Ishikawa (cell line): ENCODE measurements at regions not wholly inside any gene's neighbourhood (a gene's known extent, or its start where the extent isn't known, plus 50 kb on each side); places are given as distances from the start of the nearest gene placed in this dataset.

Experiments used
- CEBPB ChIP-seq: IDR thresholded peaks from 2 replicates; pipeline ENCODE4 v1.6.1; 2012
- CREB1 ChIP-seq: IDR thresholded peaks from 2 replicates; pipeline ENCODE4 v1.6.1; 2012; ENCODE audit warnings: low read depth
- EGR1 ChIP-seq: IDR thresholded peaks from 2 replicates; pipeline ENCODE4 v1.6.1; 2012
- EP300 ChIP-seq: IDR thresholded peaks from 2 replicates; pipeline ENCODE4 v1.6.1; 2012; ENCODE audit warnings: borderline replicate concordance
- FOXM1 ChIP-seq: IDR thresholded peaks from 2 replicates; pipeline ENCODE4 v1.6.1; 2012; ENCODE audit warnings: low read depth, borderline replicate concordance
- MAX ChIP-seq: IDR thresholded peaks from 2 replicates; pipeline ENCODE4 v1.6.1; 2012
- NFIC ChIP-seq: IDR thresholded peaks from 2 replicates; pipeline ENCODE4 v1.6.1; 2012
- RAD21 ChIP-seq: IDR thresholded peaks from 2 replicates; pipeline ENCODE4 v1.6.1; 2012; ENCODE audit warnings: low read depth
- REST ChIP-seq: IDR thresholded peaks from 2 replicates; pipeline ENCODE4 v1.6.1; 2012; ENCODE audit warnings: low read depth, mild to moderate bottlenecking
- TAF1 ChIP-seq: IDR thresholded peaks from 2 replicates; pipeline ENCODE4 v1.6.1; 2012; ENCODE audit warnings: low read depth, mild to moderate bottlenecking
- TCF12 ChIP-seq: IDR thresholded peaks from 2 replicates; pipeline ENCODE4 v1.6.1; 2012; ENCODE audit warnings: low read depth
- TEAD4 ChIP-seq: IDR thresholded peaks from 2 replicates; pipeline ENCODE4 v1.6.1; 2012
- USF1 ChIP-seq: IDR thresholded peaks from 2 replicates; pipeline ENCODE4 v1.6.1; 2012
- YY1 ChIP-seq: IDR thresholded peaks from 2 replicates; pipeline ENCODE4 v1.6.1; 2012; ENCODE audit warnings: low read depth
- ZBTB7A ChIP-seq: IDR thresholded peaks from 2 replicates; pipeline ENCODE4 v1.6.1; 2012; ENCODE audit warnings: low read depth

- TF ChIP-seq FOXM1, result no peak
- no peak for TF ChIP-seq CREB1
- no peak for TF ChIP-seq RAD21
- no peak for TF ChIP-seq CEBPB
- no peak for TF ChIP-seq USF1
- no peak for TF ChIP-seq MAX
- no peak for TF ChIP-seq NFIC
- TF ChIP-seq TEAD4, result no peak
- TF ChIP-seq TAF1, result no peak
- TF ChIP-seq EGR1, result no peak
- no peak for TF ChIP-seq YY1
- no peak for TF ChIP-seq TCF12
- no peak for TF ChIP-seq ZBTB7A
- no peak for TF ChIP-seq EP300
- TF ChIP-seq REST, result no peak
Measured at GRCh38 chr5:26427281-26427680, 611.1 kb downstream of the CDH9 start.

GRCh38 chr5:26419987-26420386 is 618.4 kb downstream of the CDH9 start:
- TF ChIP-seq TCF12 (no peak), ZBTB7A (no peak), USF1 (no peak)

GRCh38 chr5:26416911-26417310 is 621.5 kb downstream of the CDH9 start:
- TF ChIP-seq TEAD4 (no peak), EP300 (no peak), RAD21 (no peak), MAX (no peak), TAF1 (no peak), YY1 (no peak), TCF12 (no peak), NFIC (no peak), CEBPB (no peak), ZBTB7A (no peak), USF1 (no peak), EGR1 (no peak), FOXM1 (no peak), REST (no peak), CREB1 (no peak)

GRCh38 chr5:26415987-26416779 is 622.2 kb downstream of the CDH9 start:
- TF ChIP-seq NFIC, result no peak
- TF ChIP-seq ZBTB7A, result no peak
- no peak for TF ChIP-seq YY1
- no peak for TF ChIP-seq TAF1
- no peak for TF ChIP-seq RAD21
- no peak for TF ChIP-seq TEAD4
- TF ChIP-seq EGR1, result no peak
- no peak for TF ChIP-seq FOXM1
- TF ChIP-seq USF1, result no peak
- TF ChIP-seq TCF12, result no peak
- TF ChIP-seq EP300, result no peak
- TF ChIP-seq MAX, result no peak
- TF ChIP-seq REST, result no peak
- TF ChIP-seq CREB1, result no peak
- TF ChIP-seq CEBPB, result no peak
